Smooth muscle cell (in vitro differentiated cells): ENCODE measurements at regions not wholly inside any gene's neighbourhood (a gene's known extent, or its start where the extent isn't known, plus 50 kb on each side); places are given as distances from the start of the nearest gene placed in this dataset.

Experiments
- DNase-seq: peaks from one replicate; lab custom pipeline; 2025; ENCODE audit not compliant: unreplicated experiment; lab: John Stamatoyannopoulos, UW
- H2AFZ ChIP-seq: fragments of 200-600 bp; sonication (generic); 2 replicates; pipeline ENCODE4 v1.6.0; 2016; ENCODE audit warnings: antibody characterized with exemption, low read depth, mild to moderate bottlenecking
- H3F3A ChIP-seq: fragments of 200-600 bp; sonication (generic); 2 replicates; pipeline ENCODE4 v1.6.0; 2017; ENCODE audit warnings: antibody characterized with exemption, low read depth
- H3K27ac ChIP-seq: fragments of 200-600 bp; sonication (generic); 2 replicates; pipeline ENCODE4 v1.5.1; 2016; ENCODE audit warnings: low read depth, mild to moderate bottlenecking
- H3K27me3 ChIP-seq: fragments of 200-600 bp; sonication (generic); 2 replicates; pipeline ENCODE4 v1.6.1; 2016; ENCODE audit warnings: low read depth, mild to moderate bottlenecking
- H3K36me3 ChIP-seq: fragments of 200-600 bp; sonication (generic); 2 replicates; pipeline ENCODE4 v1.5.1; 2016; ENCODE audit warnings: low read depth
- H3K4me1 ChIP-seq: fragments of 200-600 bp; sonication (generic); 2 replicates; pipeline ENCODE4 v1.5.1; 2016; ENCODE audit warnings: low read depth
- H3K4me2 ChIP-seq: fragments of 200-600 bp; sonication (generic); 2 replicates; pipeline ENCODE4 v1.6.0; 2016; ENCODE audit warnings: mild to moderate bottlenecking
- H3K4me3 ChIP-seq: fragments of 200-600 bp; sonication (generic); 2 replicates; pipeline ENCODE4 v1.5.1; 2016; ENCODE audit warnings: mild to moderate bottlenecking
- H3K79me2 ChIP-seq: fragments of 200-600 bp; sonication (generic); 2 replicates; pipeline ENCODE4 v1.6.0; 2016; ENCODE audit warnings: low read depth, mild to moderate bottlenecking
- H3K9ac ChIP-seq: fragments of 200-600 bp; sonication (generic); 2 replicates; pipeline ENCODE4 v1.6.0; 2016; ENCODE audit warnings: low read depth
- H3K9me3 ChIP-seq: fragments of 200-600 bp; sonication (generic); replicated peaks from 2 replicates; pipeline ENCODE4 v1.5.1; 2016; ENCODE audit warnings: low read depth
- H4K20me1 ChIP-seq: fragments of 200-600 bp; sonication (generic); 2 replicates; pipeline ENCODE4 v1.6.0; 2016; ENCODE audit warnings: low read depth
- WGBS: methylation state at CpG from one replicate; pipeline ENCODE4 v1.1.7; 2016; ENCODE audit warnings: low lambda C conversion rate; 5-methylcytosine and 5-hydroxymethylcytosine counted together
- TF ChIP-seq, protein P1 (sequence below): fragments of 200-600 bp; sonication (generic); IDR thresholded peaks from 2 replicates; pipeline ENCODE4 v1.5.1; 2017; ENCODE audit warnings: borderline replicate concordance, mild to moderate bottlenecking, antibody characterized with exemption; ENCODE audit not compliant: insufficient read depth, poor library complexity, severe bottlenecking

- Histone ChIP-seq H3F3A (peaks cover 25% of the 10 kb centered on the region), H3K79me2 (no peaks in the 10 kb centered on the region), H3K4me2 (no peak overlapping the region), H3K36me3 (no peaks in the 10 kb centered on the region), H4K20me1 (no peaks in the 10 kb centered on the region), H3K4me3 (no peak overlapping the region), H3K27me3 (no peaks in the 10 kb centered on the region), H3K27ac (no peak overlapping the region), H3K9ac (no peak overlapping the region), H2AFZ (no peak overlapping the region), H3K4me1 (no peaks in the 10 kb centered on the region), H3K9me3 (no peaks in the 10 kb centered on the region)
- no peak for DNase-seq
- TF ChIP-seq, protein P1, sequence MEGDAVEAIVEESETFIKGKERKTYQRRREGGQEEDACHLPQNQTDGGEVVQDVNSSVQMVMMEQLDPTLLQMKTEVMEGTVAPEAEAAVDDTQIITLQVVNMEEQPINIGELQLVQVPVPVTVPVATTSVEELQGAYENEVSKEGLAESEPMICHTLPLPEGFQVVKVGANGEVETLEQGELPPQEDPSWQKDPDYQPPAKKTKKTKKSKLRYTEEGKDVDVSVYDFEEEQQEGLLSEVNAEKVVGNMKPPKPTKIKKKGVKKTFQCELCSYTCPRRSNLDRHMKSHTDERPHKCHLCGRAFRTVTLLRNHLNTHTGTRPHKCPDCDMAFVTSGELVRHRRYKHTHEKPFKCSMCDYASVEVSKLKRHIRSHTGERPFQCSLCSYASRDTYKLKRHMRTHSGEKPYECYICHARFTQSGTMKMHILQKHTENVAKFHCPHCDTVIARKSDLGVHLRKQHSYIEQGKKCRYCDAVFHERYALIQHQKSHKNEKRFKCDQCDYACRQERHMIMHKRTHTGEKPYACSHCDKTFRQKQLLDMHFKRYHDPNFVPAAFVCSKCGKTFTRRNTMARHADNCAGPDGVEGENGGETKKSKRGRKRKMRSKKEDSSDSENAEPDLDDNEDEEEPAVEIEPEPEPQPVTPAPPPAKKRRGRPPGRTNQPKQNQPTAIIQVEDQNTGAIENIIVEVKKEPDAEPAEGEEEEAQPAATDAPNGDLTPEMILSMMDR: no peak
- 96% methylated on average over 5 of the region's 5 CpGs for WGBS
Measured at GRCh38 chr10:3233486-3233990, 61.0 kb upstream of the PITRM1 start.

GRCh38 chr10:3231951-3232730 is 59.6 kb upstream of the PITRM1 start:
- peaks cover 16% of the 10 kb centered on the region for H3F3A ChIP-seq
- H3K79me2 ChIP-seq: no peaks in the 10 kb centered on the region
- no peak overlapping the region for H3K4me3 ChIP-seq
- no peak overlapping the region for H3K9ac ChIP-seq
- H3K36me3 ChIP-seq: no peaks in the 10 kb centered on the region
- no peaks in the 10 kb centered on the region for H4K20me1 ChIP-seq
- 95% methylated on average over 12 of the region's 12 CpGs for WGBS
- no peak overlapping the region for H3K27ac ChIP-seq
- no peak overlapping the region for H3K4me2 ChIP-seq
- no peak overlapping the region for H2AFZ ChIP-seq
- no peaks in the 10 kb centered on the region for H3K27me3 ChIP-seq
- TF ChIP-seq, protein P1: no peak
- no peaks in the 10 kb centered on the region for H3K9me3 ChIP-seq
- DNase-seq: no peak
- H3K4me1 ChIP-seq: peaks cover 5% of the 10 kb centered on the region

GRCh38 chr10:3229815-3230214 is 57.2 kb upstream of the PITRM1 start:
- Histone ChIP-seq H3K4me1 (peaks cover 10% of the 10 kb centered on the region), H3K4me3 (no peak overlapping the region), H3K4me2 (no peak overlapping the region), H3F3A (peaks cover 21% of the 10 kb centered on the region), H3K9ac (peak overlapping the region; percentile 33), H3K27me3 (no peaks in the 10 kb centered on the region), H3K27ac (peak overlapping the region; percentile 97), H3K79me2 (no peaks in the 10 kb centered on the region), H2AFZ (no peak overlapping the region), H4K20me1 (no peaks in the 10 kb centered on the region), H3K36me3 (no peaks in the 10 kb centered on the region), H3K9me3 (no peaks in the 10 kb centered on the region)
- 57% methylated on average over 3 of the region's 3 CpGs for WGBS
- TF ChIP-seq, protein P1: no peak
- DNase-seq: no peak

DNA sequence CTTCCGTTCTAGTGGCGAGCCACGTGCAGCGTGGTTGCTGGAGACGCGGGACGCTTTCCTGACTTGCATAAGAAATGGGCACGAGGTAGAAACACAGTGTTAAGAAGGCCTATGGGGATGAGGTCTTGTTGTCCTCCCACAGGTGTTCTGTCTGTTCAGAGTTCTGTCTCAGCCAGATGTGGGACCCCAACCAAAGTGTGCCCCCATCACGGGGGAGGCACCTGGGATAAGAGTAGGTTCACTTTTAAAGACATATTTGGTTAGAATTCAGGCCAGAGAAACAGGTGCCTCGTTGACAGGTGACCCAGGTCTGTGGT is 56.0 kb upstream of the PITRM1 start:
- no peak for DNase-seq
- Histone ChIP-seq H3K27ac (peak overlapping the region; percentile 97), H3K9ac (peak overlapping the region; percentile 86), H3K9me3 (no peaks in the 10 kb centered on the region), H3K27me3 (no peaks in the 10 kb centered on the region), H4K20me1 (no peaks in the 10 kb centered on the region), H3K4me1 (peaks cover 10% of the 10 kb centered on the region), H3K4me2 (peak overlapping the region; percentile 72), H3K79me2 (no peaks in the 10 kb centered on the region), H2AFZ (no peak overlapping the region), H3K4me3 (no peak overlapping the region), H3F3A (peaks cover 23% of the 10 kb centered on the region), H3K36me3 (no peaks in the 10 kb centered on the region)
- WGBS: 91% methylated on average over 10 of the region's 10 CpGs
- TF ChIP-seq, protein P1: no peak
